Left colon (tissue), 2 donors: ENCODE measurements at regions not wholly inside any gene's neighbourhood (a gene's known extent, or its start where the extent isn't known, plus 50 kb on each side); places are given as distances from the start of the nearest gene placed in this dataset.
A peak's percentile ranks its signal among the peaks of the same experiment; 100 is the strongest.

Experiments
- ATAC-seq: fragments of 200-7000 bp; cut with Tn5 transposase; one replicate; pipeline ENCODE4 v1.9.1; 2020; ENCODE audit warnings: mild to moderate bottlenecking, moderate library complexity
- DNase-seq, 2 donors: peaks; one replicate each; pipeline ENCODE4 v3.0.0-alpha.2; 2020
- intact Hi-C, 2 donors: fragments of 100-400 bp; cut with DNase I in 1 of 2; cut with micrococcal nuclease in 1 of 2; formaldehyde crosslinking; loops; one replicate each; pipeline versions ENCODE4 v1.11.2 to v1.14.0; 2022; cut with DNase I, micrococcal nuclease
- donor health status: DM: no; HTN: no; CAD: no.
- donor health status: DM: yes; HTN: yes; CAD: no.

- DNase-seq (no peak), ATAC-seq (no peak)
- intact Hi-C loops = no loop called here
Observed at GRCh38 chr4:140316799-140317198, 56.6 kb upstream of the SCOC start.

- intact Hi-C loops = no loop called here
- DNase-seq = no peak
- ATAC-seq = no peak
Observed at GRCh38 chr4:140315970-140316369, 57.5 kb upstream of the SCOC start.

GRCh38 chr4:140315438-140315837 is 58.0 kb upstream of the SCOC start:
- ATAC-seq (no peak), DNase-seq (no peak)
- intact Hi-C loops = no loop called here

- intact Hi-C loops = no loop called here
- ATAC-seq (no peak), DNase-seq (no peak)
Observed at GRCh38 chr4:140315019-140315418, 58.4 kb upstream of the SCOC start.

- ATAC-seq = no peak
- intact Hi-C loops = no loop called here
- DNase-seq = no peak
Observed at GRCh38 chr4:140312100-140312499, 61.3 kb upstream of the SCOC start.

GRCh38 chr4:140311257-140311835 is 62.1 kb upstream of the SCOC start:
- ATAC-seq = no peak
- intact Hi-C loops = no loop called here
- no peak for DNase-seq

GRCh38 chr4:140309124-140309870 is 64.1 kb upstream of the SCOC start:
- intact Hi-C loops = no loop called here
- ATAC-seq (no peak), DNase-seq (no peak)

GRCh38 chr4:140308366-140309123 is 64.9 kb upstream of the SCOC start:
- intact Hi-C loops = no loop called here
- no peak for ATAC-seq

GRCh38 chr4:140305053-140305452 is 68.4 kb upstream of the SCOC start:
- DNase-seq (no peak), ATAC-seq (peak; percentile 98)
- intact Hi-C loops = no loop called here

More at GRCh38 chr4:140308366-140309123, 64.9 kb upstream of the SCOC start:
- peak; percentile 23 to 52 for DNase-seq

GRCh38 chr4:140304346-140304745 is 69.1 kb upstream of the SCOC start:
- ATAC-seq = no peak
- DNase-seq = no peak
- intact Hi-C loops = no loop called here

- ATAC-seq (no peak), DNase-seq (no peak)
- intact Hi-C loops = no loop called here
Observed at GRCh38 chr4:140302151-140302859, 71.1 kb upstream of the SCOC start.

- DNase-seq = no peak
- ATAC-seq = no peak
- intact Hi-C loops = no loop called here
Observed at GRCh38 chr4:140300271-140300970, 73.0 kb upstream of the SCOC start.

- DNase-seq = no peak
- intact Hi-C loops = no loop called here
- no peak for ATAC-seq
Observed at GRCh38 chr4:140298001-140298400, 75.4 kb upstream of the SCOC start.

GRCh38 chr4:140297221-140297570 is 76.2 kb upstream of the SCOC start:
- ATAC-seq = no peak
- DNase-seq = no peak
- intact Hi-C loops = no loop called here

GRCh38 chr4:140296335-140297220 is 76.9 kb upstream of the SCOC start:
- intact Hi-C loops = no loop called here
- no peak for ATAC-seq
- DNase-seq = peak; percentile 21 to 38

GRCh38 chr4:140293979-140294378 is 79.5 kb upstream of the SCOC start:
- DNase-seq (no peak), ATAC-seq (no peak)
- intact Hi-C loops = no loop called here

GRCh38 chr4:140291259-140291658 is 82.2 kb upstream of the SCOC start:
- DNase-seq (no peak), ATAC-seq (no peak)
- intact Hi-C loops = no loop called here

GRCh38 chr4:140289486-140289885 is 84.0 kb upstream of the SCOC start:
- intact Hi-C loops = no loop called here
- DNase-seq = no peak
- ATAC-seq = no peak
